SK-N-SH (cell line): ENCODE measurements at regions not wholly inside any gene's neighbourhood (a gene's known extent, or its start where the extent isn't known, plus 50 kb on each side); places are given as distances from the start of the nearest gene placed in this dataset.

Experiments used
- POLR2AphosphoS5 ChIP-seq: IDR thresholded peaks from 2 replicates; pipeline ENCODE4 v1.6.1; 2012; ENCODE audit warnings: low read depth, low read length
- SIN3A ChIP-seq: IDR thresholded peaks from 2 replicates; pipeline ENCODE4 v1.6.1; 2012; ENCODE audit warnings: low read depth, mild to moderate bottlenecking, low read length, moderate library complexity, borderline replicate concordance
- TF ChIP-seq, protein P1 (sequence below): IDR thresholded peaks from 2 replicates; pipeline ENCODE4 v1.4.0; 2012; ENCODE audit warnings: low read depth
- TF ChIP-seq, protein P2 (sequence below): fragments of 150-350 bp; IDR thresholded peaks from 2 replicates; pipeline ENCODE4 v1.6.1; 2016; ENCODE audit warnings: mild to moderate bottlenecking, low read depth, low read length
- TF ChIP-seq, protein P3 (sequence below): fragments of 200-600 bp; sonication (generic); IDR thresholded peaks from 2 replicates; pipeline ENCODE4 v1.6.1; 2017; ENCODE audit warnings: antibody characterized with exemption, mild to moderate bottlenecking, moderate library complexity

DNA sequence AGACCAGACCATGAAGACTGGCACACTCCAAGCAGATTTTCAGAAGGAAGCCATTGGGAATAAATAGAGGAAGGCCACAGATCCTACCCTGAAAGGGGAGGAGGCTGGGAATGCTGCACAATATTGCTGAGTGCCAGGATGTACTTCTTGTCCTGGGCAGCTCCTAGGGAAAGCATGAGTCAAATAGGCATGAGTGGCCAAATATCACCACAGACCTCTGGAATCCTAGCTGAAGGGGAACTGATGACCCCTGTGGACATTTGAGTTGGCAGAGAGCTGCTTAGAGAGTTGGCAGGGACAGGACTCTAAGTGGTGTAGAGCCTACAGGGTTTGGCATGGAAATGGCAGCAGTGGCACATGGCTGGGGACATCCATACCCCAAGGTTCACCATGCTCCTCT lies 234.3 kb upstream of the TRPC4 start:
- TF ChIP-seq POLR2AphosphoS5 = no peak
- TF ChIP-seq, protein P1, sequence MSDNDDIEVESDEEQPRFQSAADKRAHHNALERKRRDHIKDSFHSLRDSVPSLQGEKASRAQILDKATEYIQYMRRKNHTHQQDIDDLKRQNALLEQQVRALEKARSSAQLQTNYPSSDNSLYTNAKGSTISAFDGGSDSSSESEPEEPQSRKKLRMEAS = no peak
- TF ChIP-seq, protein P2, sequence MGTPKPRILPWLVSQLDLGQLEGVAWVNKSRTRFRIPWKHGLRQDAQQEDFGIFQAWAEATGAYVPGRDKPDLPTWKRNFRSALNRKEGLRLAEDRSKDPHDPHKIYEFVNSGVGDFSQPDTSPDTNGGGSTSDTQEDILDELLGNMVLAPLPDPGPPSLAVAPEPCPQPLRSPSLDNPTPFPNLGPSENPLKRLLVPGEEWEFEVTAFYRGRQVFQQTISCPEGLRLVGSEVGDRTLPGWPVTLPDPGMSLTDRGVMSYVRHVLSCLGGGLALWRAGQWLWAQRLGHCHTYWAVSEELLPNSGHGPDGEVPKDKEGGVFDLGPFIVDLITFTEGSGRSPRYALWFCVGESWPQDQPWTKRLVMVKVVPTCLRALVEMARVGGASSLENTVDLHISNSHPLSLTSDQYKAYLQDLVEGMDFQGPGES = no peak
- TF ChIP-seq, protein P3, sequence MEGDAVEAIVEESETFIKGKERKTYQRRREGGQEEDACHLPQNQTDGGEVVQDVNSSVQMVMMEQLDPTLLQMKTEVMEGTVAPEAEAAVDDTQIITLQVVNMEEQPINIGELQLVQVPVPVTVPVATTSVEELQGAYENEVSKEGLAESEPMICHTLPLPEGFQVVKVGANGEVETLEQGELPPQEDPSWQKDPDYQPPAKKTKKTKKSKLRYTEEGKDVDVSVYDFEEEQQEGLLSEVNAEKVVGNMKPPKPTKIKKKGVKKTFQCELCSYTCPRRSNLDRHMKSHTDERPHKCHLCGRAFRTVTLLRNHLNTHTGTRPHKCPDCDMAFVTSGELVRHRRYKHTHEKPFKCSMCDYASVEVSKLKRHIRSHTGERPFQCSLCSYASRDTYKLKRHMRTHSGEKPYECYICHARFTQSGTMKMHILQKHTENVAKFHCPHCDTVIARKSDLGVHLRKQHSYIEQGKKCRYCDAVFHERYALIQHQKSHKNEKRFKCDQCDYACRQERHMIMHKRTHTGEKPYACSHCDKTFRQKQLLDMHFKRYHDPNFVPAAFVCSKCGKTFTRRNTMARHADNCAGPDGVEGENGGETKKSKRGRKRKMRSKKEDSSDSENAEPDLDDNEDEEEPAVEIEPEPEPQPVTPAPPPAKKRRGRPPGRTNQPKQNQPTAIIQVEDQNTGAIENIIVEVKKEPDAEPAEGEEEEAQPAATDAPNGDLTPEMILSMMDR = no peak
- no peak for TF ChIP-seq SIN3A
